CD14-positive monocyte (primary cell): ENCODE measurements at regions not wholly inside any gene's neighbourhood (a gene's known extent, or its start where the extent isn't known, plus 50 kb on each side); places are given as distances from the start of the nearest gene placed in this dataset.

Experiments
- DNase-seq, 3 donors: peaks; one replicate each; pipeline ENCODE4 v3.0.0-alpha.2; 2011 to 2022
- H2AFZ ChIP-seq: 2 replicates; pipeline ENCODE4 v1.6.0; 2012; ENCODE audit warnings: mild to moderate bottlenecking, low read depth, low read length, inconsistent platforms; ENCODE audit not compliant: insufficient read depth, poor library complexity, severe bottlenecking
- H3K27ac ChIP-seq, 2 donors: 1 replicate in 1 of 2; 2 replicates in 1 of 2; pipeline ENCODE4 v1.5.1; 2012 to 2013; ENCODE audit warnings: low read length in 2 of 2, control low read depth in 1 of 2, inconsistent platforms in 1 of 2, low read depth in 1 of 2, mild to moderate bottlenecking in 1 of 2
- H3K27me3 ChIP-seq, 2 donors: one replicate each; pipeline versions ENCODE4 v1.6.0 to v1.6.1; 2011 to 2013; ENCODE audit warnings: low read length in 2 of 2; ENCODE audit not compliant: control insufficient read depth in 2 of 2, insufficient read depth in 2 of 2
- H3K36me3 ChIP-seq, 2 donors: replicated peaks in 1 of 2; 1 replicate in 1 of 2; 2 replicates in 1 of 2; pipeline versions ENCODE4 v1.5.1 to v1.6.1; 2012 to 2013; ENCODE audit warnings: low read length in 2 of 2, control low read depth in 1 of 2, inconsistent platforms in 1 of 2, mild to moderate bottlenecking in 1 of 2; ENCODE audit not compliant: insufficient read depth in 2 of 2, control insufficient read depth in 1 of 2
- H3K4me1 ChIP-seq, 2 donors: 1 replicate in 1 of 2; 2 replicates in 1 of 2; pipeline versions ENCODE4 v1.5.1 to v1.6.1; 2012 to 2013; ENCODE audit warnings: low read length in 2 of 2, control low read depth in 1 of 2, inconsistent platforms in 1 of 2, mild to moderate bottlenecking in 1 of 2, moderate library complexity in 1 of 2; ENCODE audit not compliant: insufficient read depth in 2 of 2, control insufficient read depth in 1 of 2
- H3K4me2 ChIP-seq: replicated peaks from 2 replicates; pipeline ENCODE3; 2012; ENCODE audit warnings: low read length, moderate library complexity, mild to moderate bottlenecking; ENCODE audit not compliant: poor library complexity, severe bottlenecking; ENCODE audit errors: extremely low read depth
- H3K4me3 ChIP-seq, 3 experiments: fragments of 200-600 bp in 1 of 3; sonication (generic) in 1 of 3; replicated peaks in 1 of 3; 1 replicate in 2 of 3; 2 replicates in 1 of 3; pipeline ENCODE4 v1.5.1; 2011 to 2013; ENCODE audit warnings: low read length in 3 of 3, mild to moderate bottlenecking in 3 of 3, control low read depth in 2 of 3, low read depth in 2 of 3, inconsistent platforms in 1 of 3, moderate library complexity in 1 of 3
- H3K79me2 ChIP-seq: 2 replicates; pipeline ENCODE4 v1.6.0; 2012; ENCODE audit warnings: mild to moderate bottlenecking, control low read depth, inconsistent platforms, low read length, moderate library complexity; ENCODE audit not compliant: insufficient read depth
- H3K9ac ChIP-seq: 2 replicates; pipeline ENCODE4 v1.6.0; 2017; ENCODE audit warnings: low read length, mild to moderate bottlenecking; ENCODE audit not compliant: insufficient read depth, poor library complexity, severe bottlenecking
- H3K9me3 ChIP-seq, 2 donors: replicated peaks in 1 of 2; 1 replicate in 1 of 2; 2 replicates in 1 of 2; pipeline versions ENCODE4 v1.5.1 to v1.6.1; 2012 to 2013; ENCODE audit warnings: low read length in 2 of 2, control low read depth in 1 of 2; ENCODE audit not compliant: control insufficient read depth in 1 of 2, insufficient read depth in 1 of 2
- H4K20me1 ChIP-seq: 2 replicates; pipeline ENCODE4 v1.6.0; 2012; ENCODE audit warnings: mild to moderate bottlenecking, low read length, control low read depth, moderate library complexity; ENCODE audit not compliant: insufficient read depth
- H3K27ac Mint-ChIP-seq, 7 donors: one replicate each; pipeline ENCODE4 v1.8.0; 2020; ENCODE audit warnings: mild to moderate bottlenecking in 7 of 7, mixed read lengths in 7 of 7, moderate library complexity in 6 of 7, inconsistent platforms in 2 of 7
- H3K27me3 Mint-ChIP-seq, 3 donors: one replicate each; pipeline ENCODE4 v1.8.0; 2021 to 2022; ENCODE audit warnings: low read depth in 3 of 3, mild to moderate bottlenecking in 3 of 3, mixed read lengths in 3 of 3, moderate library complexity in 3 of 3, inconsistent platforms in 1 of 3
- H3K36me3 Mint-ChIP-seq, 2 donors: one replicate each; pipeline ENCODE4 v1.8.0; 2020; ENCODE audit warnings: mixed read lengths in 2 of 2, inconsistent platforms in 1 of 2, mild to moderate bottlenecking in 1 of 2
- H3K4me1 Mint-ChIP-seq: one replicate; pipeline ENCODE4 v1.8.0; 2020; ENCODE audit warnings: mild to moderate bottlenecking, mixed read lengths
- H3K4me3 Mint-ChIP-seq, 2 donors: one replicate each; pipeline ENCODE4 v1.8.0; 2020; ENCODE audit warnings: mild to moderate bottlenecking in 2 of 2, mixed read lengths in 2 of 2, moderate library complexity in 1 of 2
- H3K9me3 Mint-ChIP-seq, 7 donors: one replicate each; pipeline ENCODE4 v1.8.0; 2020 to 2022; ENCODE audit warnings: mixed read lengths in 7 of 7, mild to moderate bottlenecking in 6 of 7, moderate library complexity in 6 of 7, inconsistent platforms in 2 of 7
- CTCF ChIP-seq: fragments of 200-600 bp; IDR thresholded peaks from one replicate; pipeline ENCODE4 v1.8.0; 2022; ENCODE audit warnings: antibody characterized with exemption, mild to moderate bottlenecking
- WGBS: methylation state at CpG from one replicate; pipeline ENCODE4 v1.1.5; 2013; ENCODE audit warnings: missing lambda C conversion rate; ENCODE audit not compliant: insufficient coverage; 5-methylcytosine and 5-hydroxymethylcytosine counted together
- intact Hi-C, 2 donors: fragments of 100-400 bp; cut with micrococcal nuclease; formaldehyde crosslinking; loops; one replicate each; pipeline versions ENCODE4 v1.15.0 to v1.15.1; 2023

DNA sequence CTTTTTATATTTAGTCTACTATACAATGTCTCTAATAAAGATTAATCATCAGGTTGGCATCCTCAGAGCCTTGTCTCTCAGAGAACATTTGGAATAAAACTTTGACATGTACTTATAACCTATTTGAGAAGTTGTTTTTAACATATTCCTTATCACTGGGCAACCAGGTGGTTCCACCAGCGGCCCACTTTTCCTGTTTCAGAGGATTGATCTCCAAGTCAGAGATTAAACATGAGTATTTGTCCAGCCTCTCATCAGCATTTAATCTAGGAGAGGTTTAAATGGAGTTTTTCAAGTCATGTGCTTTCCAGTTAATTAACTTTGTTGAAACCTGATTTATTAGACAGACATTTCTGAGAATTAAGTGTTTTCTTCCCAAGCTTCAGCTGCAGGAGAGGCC, 345.5 kb downstream of the GRXCR1 start:
- no peaks in the 10 kb centered on the region for H3K79me2 ChIP-seq
- intact Hi-C loops, result no loop called here
- no peak overlapping the region for H3K4me2 ChIP-seq
- H4K20me1 ChIP-seq, result no peaks in the 10 kb centered on the region
- TF ChIP-seq CTCF, result no peak
- no peaks in the 10 kb centered on the region for H3K4me1 ChIP-seq
- H3K36me3 ChIP-seq, result no peaks in the 10 kb centered on the region
- DNase-seq, result no peak
- no CpG with 5 or more reads among the region's 1 CpG for WGBS
- H3K4me3 ChIP-seq, result no peak overlapping the region
- H3K9me3 ChIP-seq, result no peaks in the 10 kb centered on the region
- no peak overlapping the region for H2AFZ ChIP-seq
- Mint-ChIP-seq H3K36me3 (no peaks in the 10 kb centered on the region), H3K27ac (no peak overlapping the region), H3K9me3 (peaks cover 0 to 10% (median 0%) of the 10 kb centered on the region in 7 donors), H3K4me1 (no peaks in the 10 kb centered on the region), H3K27me3 (no peaks in the 10 kb centered on the region), H3K4me3 (no peak overlapping the region)
- H3K27ac ChIP-seq, result no peak overlapping the region
- no peak overlapping the region for H3K9ac ChIP-seq
- no peaks in the 10 kb centered on the region for H3K27me3 ChIP-seq

DNA sequence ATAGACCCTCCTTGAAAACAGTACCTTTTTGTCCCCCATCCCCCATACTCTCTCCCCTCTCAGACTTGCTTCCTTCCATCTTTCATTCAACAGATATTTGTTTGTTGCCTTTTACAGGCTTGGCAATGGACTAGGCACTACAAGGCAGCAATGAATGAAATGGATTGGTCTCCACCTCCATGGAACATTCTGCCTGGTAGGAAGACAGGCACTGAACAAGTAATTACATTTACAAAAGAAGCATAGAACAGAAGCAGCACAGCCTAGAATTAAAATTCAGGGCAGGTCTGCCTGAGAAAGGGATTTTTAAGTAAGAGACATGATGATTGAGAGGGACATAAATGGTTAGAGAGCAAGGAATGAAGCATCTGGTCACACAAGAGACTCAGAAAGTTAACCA, 346.1 kb downstream of the GRXCR1 start:
- H3K4me1 Mint-ChIP-seq, result no peaks in the 10 kb centered on the region
- no peak for TF ChIP-seq CTCF
- intact Hi-C loops, result no loop called here

More for the DNA sequence above, 346.1 kb downstream of the GRXCR1 start:
- no peaks in the 10 kb centered on the region for H3K36me3 Mint-ChIP-seq
- H3K27ac Mint-ChIP-seq, result no peak overlapping the region
- H2AFZ ChIP-seq, result no peak overlapping the region
- no peak overlapping the region for H3K27ac ChIP-seq
- no peak for DNase-seq
- no peaks in the 10 kb centered on the region for H3K27me3 ChIP-seq
- no peaks in the 10 kb centered on the region for H4K20me1 ChIP-seq
- no peaks in the 10 kb centered on the region for H3K36me3 ChIP-seq
- H3K4me2 ChIP-seq, result no peak overlapping the region
- H3K9me3 Mint-ChIP-seq, result peaks cover 0 to 10% (median 0%) of the 10 kb centered on the region in 7 donors
- no peak overlapping the region for H3K9ac ChIP-seq
- no peaks in the 10 kb centered on the region for H3K79me2 ChIP-seq
- H3K4me1 ChIP-seq, result no peaks in the 10 kb centered on the region
- no peaks in the 10 kb centered on the region for H3K27me3 Mint-ChIP-seq
- H3K4me3 Mint-ChIP-seq, result no peak overlapping the region
- no peak overlapping the region for H3K4me3 ChIP-seq
- H3K9me3 ChIP-seq, result no peaks in the 10 kb centered on the region
